Activated CD4-positive, alpha-beta T cell treated with anti-CD3 and anti-CD28 coated beads, Interleukin-2, amount 50 U/mL, for 4 hours (primary cell): ENCODE measurements at regions not wholly inside any gene's neighbourhood (a gene's known extent, or its start where the extent isn't known, plus 50 kb on each side); places are given as distances from the start of the nearest gene placed in this dataset.
"Not testable (repeated sequence)": the region's sequence is repeated elsewhere in the genome, so short reads cannot be mapped to it uniquely, and the experiment has no call there.

ENCODE experiments used
- DNase-seq, 2 experiments: peaks; one replicate each; pipeline ENCODE4 v3.0.0-alpha.2; 2020

- no peak for DNase-seq
Measured at GRCh38 chr14:40682131-40682913, 924.4 kb upstream of the LRFN5 start.

- DNase-seq, result no peak
Measured at GRCh38 chr14:40679256-40679655, 927.4 kb upstream of the LRFN5 start.

GRCh38 chr14:40677206-40677605, 929.5 kb upstream of the LRFN5 start:
- DNase-seq, result not testable (repeated sequence)

GRCh38 chr14:40674502-40674901, 932.2 kb upstream of the LRFN5 start:
- no peak for DNase-seq

- no peak for DNase-seq
Measured at GRCh38 chr14:40656311-40656710, 950.4 kb upstream of the LRFN5 start.

GRCh38 chr14:40652089-40652691, 954.5 kb upstream of the LRFN5 start:
- DNase-seq, result no peak

- no peak for DNase-seq
Measured at GRCh38 chr14:40630471-40630870, 976.2 kb upstream of the LRFN5 start.

GRCh38 chr14:40629551-40630137, 977.0 kb upstream of the LRFN5 start:
- DNase-seq, result not testable (repeated sequence)

GRCh38 chr14:40629144-40629543, 977.5 kb upstream of the LRFN5 start:
- DNase-seq, result no peak

GRCh38 chr14:40623643-40624042, 983.0 kb upstream of the LRFN5 start:
- no peak for DNase-seq

GRCh38 chr14:40618225-40618898, 988.3 kb upstream of the LRFN5 start:
- DNase-seq, result no peak

GRCh38 chr14:40616579-40616978, 990.1 kb upstream of the LRFN5 start:
- DNase-seq, result no peak

- no peak for DNase-seq
Measured at GRCh38 chr14:40601063-40601462, 1005.6 kb upstream of the LRFN5 start.

GRCh38 chr14:40599725-40600124, 1007.0 kb upstream of the LRFN5 start:
- DNase-seq, result no peak

GRCh38 chr14:40581264-40581663, 1025.4 kb upstream of the LRFN5 start:
- no peak for DNase-seq

GRCh38 chr14:40576880-40577478, 1029.7 kb upstream of the LRFN5 start:
- no peak for DNase-seq

- DNase-seq, result no peak
Measured at GRCh38 chr14:40574780-40575179, 1031.9 kb upstream of the LRFN5 start.

GRCh38 chr14:40525314-40525713, 1081.4 kb upstream of the LRFN5 start:
- DNase-seq, result no peak

- DNase-seq, result no peak
Measured at GRCh38 chr14:40523123-40523522, 1083.6 kb upstream of the LRFN5 start.

- DNase-seq, result no peak
Measured at GRCh38 chr14:40494483-40494882, 1062.2 kb upstream of the FBXO33 start.

- DNase-seq, result no peak
Measured at GRCh38 chr14:40487824-40488223, 1055.6 kb upstream of the FBXO33 start.

GRCh38 chr14:40485688-40486087, 1053.5 kb upstream of the FBXO33 start:
- DNase-seq, result no peak

GRCh38 chr14:40476005-40476404, 1043.8 kb upstream of the FBXO33 start:
- no peak for DNase-seq
